IMR-90 (cell line): ENCODE measurements at regions not wholly inside any gene's neighbourhood (a gene's known extent, or its start where the extent isn't known, plus 50 kb on each side); places are given as distances from the start of the nearest gene placed in this dataset.

Experiments used
- ATAC-seq: fragments of 200-7000 bp; cut with Tn5 transposase; 2 replicates; pipeline ENCODE4 v1.9.1; 2020; ENCODE audit warnings: low read depth, mild to moderate bottlenecking, moderate library complexity
- BruUV-seq: library from RNA; stranded (reverse); fragments of 400-500 nt; replicated peaks from 2 replicates; lab custom pipeline; 2021; lab: Mats Ljungman, UMichigan
- CTCF ChIA-PET: fragments of 300-600 bp; formaldehyde crosslinking; extraction: SDS; loops from one replicate; lab custom pipeline; 2021; ENCODE audit warnings: antibody characterized with exemption; lab: Yijun Ruan, JAX
- POLR2A ChIA-PET: fragments of 300-600 bp; sonication (Branson Sonifier 250); formaldehyde crosslinking; loops from one replicate; lab custom pipeline; 2022; ENCODE audit warnings: antibody characterized with exemption; ENCODE audit not compliant: unreplicated experiment; lab: Charles Lee
- DNase-seq: peaks from one replicate; pipeline ENCODE4 v3.0.0; 2013
- H2AFZ ChIP-seq: replicated peaks from 2 replicates; pipeline ENCODE3; 2013; ENCODE audit warnings: low read length, mild to moderate bottlenecking; ENCODE audit not compliant: poor library complexity
- H2AK5ac ChIP-seq: 2 replicates; pipeline ENCODE4 v1.6.1; 2013; ENCODE audit warnings: low read depth, low read length, inconsistent platforms
- H2AK9ac ChIP-seq: replicated peaks from 2 replicates; pipeline ENCODE3; 2013; ENCODE audit warnings: mild to moderate bottlenecking, low read depth, low read length, moderate library complexity; ENCODE audit not compliant: poor library complexity
- H2BK120ac ChIP-seq: 2 replicates; pipeline ENCODE4 v1.6.1; 2013; ENCODE audit warnings: low read depth, low read length, inconsistent platforms
- H2BK15ac ChIP-seq: 3 replicates; pipeline ENCODE4 v1.6.1; 2013; ENCODE audit warnings: low read depth, low read length, inconsistent platforms
- H2BK20ac ChIP-seq: 2 replicates; pipeline ENCODE4 v1.6.1; 2013; ENCODE audit warnings: low read depth, mild to moderate bottlenecking, inconsistent platforms, low read length, moderate library complexity
- H2BK5ac ChIP-seq: 2 replicates; pipeline ENCODE4 v1.6.1; 2013; ENCODE audit warnings: mild to moderate bottlenecking, low read depth, low read length, inconsistent platforms; ENCODE audit not compliant: poor library complexity, severe bottlenecking
- H3K14ac ChIP-seq: replicated peaks from 2 replicates; pipeline ENCODE4 v1.6.1; 2013; ENCODE audit warnings: low read depth, low read length, inconsistent platforms
- H3K18ac ChIP-seq: 2 replicates; pipeline ENCODE4 v1.6.1; 2013; ENCODE audit warnings: low read depth, low read length, control low read depth
- H3K23ac ChIP-seq: 2 replicates; pipeline ENCODE4 v1.6.1; 2013; ENCODE audit warnings: low read depth, low read length, inconsistent platforms
- H3K27ac ChIP-seq: 2 replicates; pipeline ENCODE4 v1.5.1; 2013; ENCODE audit warnings: mild to moderate bottlenecking, control low read depth, low read length; ENCODE audit not compliant: insufficient read depth
- H3K27me3 ChIP-seq: 2 replicates; pipeline ENCODE4 v1.6.1; 2013; ENCODE audit warnings: low read length; ENCODE audit not compliant: control insufficient read depth, insufficient read depth
- H3K36me3 ChIP-seq: 2 replicates; pipeline ENCODE4 v1.6.1; 2013; ENCODE audit warnings: low read length, mixed read lengths; ENCODE audit not compliant: control insufficient read depth, insufficient read depth
- H3K4ac ChIP-seq: 2 replicates; pipeline ENCODE4 v1.6.1; 2013; ENCODE audit warnings: low read depth, low read length, inconsistent platforms
- H3K4me1 ChIP-seq: 2 replicates; pipeline ENCODE4 v1.6.1; 2013; ENCODE audit warnings: low read length, mixed read lengths; ENCODE audit not compliant: control insufficient read depth, insufficient read depth
- H3K4me2 ChIP-seq: 2 replicates; pipeline ENCODE4 v1.6.1; 2013; ENCODE audit warnings: low read depth, mild to moderate bottlenecking, control low read depth, low read length, moderate library complexity
- H3K4me3 ChIP-seq: 2 replicates; pipeline ENCODE4 v1.5.1; 2013; ENCODE audit warnings: low read depth, mild to moderate bottlenecking, control low read depth, low read length, moderate library complexity; ENCODE audit not compliant: insufficient read depth
- H3K56ac ChIP-seq: 2 replicates; pipeline ENCODE4 v1.6.1; 2013; ENCODE audit warnings: low read length, inconsistent platforms; ENCODE audit not compliant: insufficient read depth; ENCODE audit errors: extremely low read depth
- H3K79me1 ChIP-seq, 2 experiments: 2 replicates each; pipeline ENCODE4 v1.6.1; 2013; ENCODE audit warnings: low read length in 2 of 2, inconsistent platforms in 1 of 2, low read depth in 1 of 2
- H3K9ac ChIP-seq: 2 replicates; pipeline ENCODE4 v1.6.1; 2013; ENCODE audit warnings: low read depth, low read length, control low read depth
- H3K9me1 ChIP-seq: 2 replicates; pipeline ENCODE4 v1.6.1; 2013; ENCODE audit warnings: low read length, inconsistent platforms; ENCODE audit not compliant: insufficient read depth
- H3K9me3 ChIP-seq: 2 replicates; pipeline ENCODE4 v1.6.1; 2013; ENCODE audit warnings: low read length; ENCODE audit not compliant: control insufficient read depth, insufficient read depth
- H4K20me1 ChIP-seq: 2 replicates; pipeline ENCODE4 v1.6.1; 2013; ENCODE audit warnings: low read length, inconsistent platforms; ENCODE audit not compliant: insufficient read depth
- H4K5ac ChIP-seq: 2 replicates; pipeline ENCODE4 v1.6.1; 2013; ENCODE audit warnings: mild to moderate bottlenecking, low read depth, low read length, control low read depth
- H4K8ac ChIP-seq, 2 experiments: 2 replicates each; pipeline ENCODE4 v1.6.1; 2013; ENCODE audit warnings: low read depth in 2 of 2, low read length in 2 of 2, control low read depth in 1 of 2, inconsistent platforms in 1 of 2
- H4K91ac ChIP-seq: 2 replicates; pipeline ENCODE4 v1.6.1; 2013; ENCODE audit warnings: low read depth, low read length, inconsistent platforms; ENCODE audit not compliant: insufficient read depth
- CTCF ChIP-seq: conservative IDR thresholded peaks from 2 replicates; pipeline ENCODE4 v1.5.1; 2012; ENCODE audit warnings: mild to moderate bottlenecking, low read depth, low read length, improper control_type of control experiment
- MXI1 ChIP-seq: IDR thresholded peaks from 2 replicates; pipeline ENCODE4 v1.6.1; 2012; ENCODE audit warnings: low read depth, mild to moderate bottlenecking, low read length, moderate library complexity, borderline replicate concordance
- RAD21 ChIP-seq: IDR thresholded peaks from 2 replicates; pipeline ENCODE4 v1.6.1; 2012; ENCODE audit warnings: low read length, improper control_type of control experiment
- SMC3 ChIP-seq: fragments of 150-350 bp; IDR thresholded peaks from 2 replicates; pipeline ENCODE4 v1.6.1; 2016; ENCODE audit warnings: low read depth, mild to moderate bottlenecking, antibody characterized with exemption, low read length, moderate library complexity
- WGBS, 2 experiments: methylation state at CpG; one replicate each; pipeline versions ENCODE4 v1.1.5 to v1.1.7; 2013; ENCODE audit warnings: missing lambda C conversion rate in 2 of 2; ENCODE audit not compliant: insufficient read length in 1 of 2; ENCODE audit errors: extremely low coverage in 2 of 2; 5-methylcytosine and 5-hydroxymethylcytosine counted together
- dilution Hi-C: fragments of 300-500 bp; cut with HindIII; formaldehyde crosslinking; loops from one replicate; pipeline ENCODE4 v1.14.3; 2018; ENCODE audit warnings: low sequenced_read_pairs; ENCODE audit not compliant: unreplicated experiment
- in situ Hi-C: fragments of 300-500 bp; cut with MboI; formaldehyde crosslinking; loops from 3 replicates; pipeline ENCODE4 v1.14.3; 2019; ENCODE audit warnings: low sequenced_read_pairs, inconsistent platforms, mixed read lengths
- intact Hi-C: fragments of 100-400 bp; cut with micrococcal nuclease; formaldehyde crosslinking; loops from 2 replicates; pipeline ENCODE4 v1.10.0; 2022

DNA sequence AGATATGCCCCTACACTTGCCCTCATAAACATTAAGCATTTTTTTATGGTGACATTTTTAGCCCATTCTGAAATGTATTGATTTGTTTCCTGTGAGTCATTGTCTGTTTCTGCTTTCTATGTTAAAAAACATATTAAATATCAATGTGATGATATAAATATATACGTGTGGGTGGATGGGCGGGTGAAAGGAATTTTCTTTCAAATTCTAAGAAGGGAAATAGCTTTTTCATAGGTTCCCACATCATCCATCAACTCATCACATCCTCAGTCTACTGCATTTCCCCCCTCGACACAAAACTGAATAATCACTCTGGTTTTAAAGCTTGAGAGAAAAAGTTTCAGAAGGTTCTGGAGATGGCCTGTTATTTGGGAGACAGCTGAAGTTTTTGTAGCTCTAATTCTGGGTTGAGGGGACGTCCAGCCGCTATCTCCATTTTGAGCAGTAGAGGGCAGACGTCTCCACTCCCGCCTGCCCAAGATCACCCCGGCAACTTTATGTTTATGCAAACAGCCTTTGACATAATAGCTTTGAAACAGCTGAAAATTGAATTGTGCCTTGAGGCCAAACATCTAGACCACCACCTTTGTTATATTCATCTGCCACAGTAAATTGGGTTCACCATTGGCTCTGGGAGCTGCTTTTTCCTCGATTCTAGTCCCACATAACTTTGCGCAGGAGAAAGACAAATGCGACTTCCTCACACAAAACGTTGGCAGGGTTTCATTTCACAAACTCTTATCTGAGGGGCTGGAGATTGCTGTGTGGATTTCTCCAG lies 216.2 kb upstream of the CLINT1 start:
- intact Hi-C loops (loop anchor here (1.0 to 5.0 kb wide), 4 partner anchors 258 to 1058 kb away; no protein-coding TSS in a partner anchor), in situ Hi-C loops (loop anchor here (10.0 kb wide), 1 partner anchor 1030 kb away; no protein-coding TSS in a partner anchor), dilution Hi-C loops (no loop called here)
- ChIA-PET CTCF (interaction anchor here (0.6 to 1.7 kb wide), 20 partner anchors 9 to 1058 kb away, joined by 3 to 32 read pairs (median 3); no protein-coding TSS in a partner anchor), POLR2A (no interaction called here)
- Histone ChIP-seq H3K9me1 (no peaks in the 10 kb centered on the region), H3K79me1 (no peaks in the 10 kb centered on the region), H3K27me3 (no peaks in the 10 kb centered on the region), H2BK15ac (no peak overlapping the region), H3K4ac (no peak overlapping the region), H2AK9ac (no peak overlapping the region), H2AK5ac (no peak overlapping the region), H3K9ac (no peak overlapping the region; the same call in 1 of the 2 replicates), H3K9me3 (no peaks in the 10 kb centered on the region), H3K4me1 (no peaks in the 10 kb centered on the region), H3K14ac (no peak overlapping the region), H2AFZ (peak overlapping the region; percentile 79), H3K36me3 (no peaks in the 10 kb centered on the region), H3K56ac (no peak overlapping the region), H2BK120ac (no peak overlapping the region), H3K27ac (no peak overlapping the region), H3K4me2 (peak overlapping the region; percentile 84), H2BK20ac (no peak overlapping the region), H3K18ac (no peak overlapping the region), H4K8ac (no peak overlapping the region), H4K91ac (no peak overlapping the region), H3K23ac (no peak overlapping the region), H4K20me1 (no peaks in the 10 kb centered on the region), H4K5ac (no peak overlapping the region), H3K4me3 (peak overlapping the region; percentile 20; the same call in 1 of the 2 replicates), H2BK5ac (no peak overlapping the region)
- DNase-seq = peak; percentile 61
- no CpG with 5 or more reads among the region's 12 CpGs for WGBS, 2 experiments
- no TSS peak for BruUV-seq
- TF ChIP-seq MXI1 (no peak), CTCF (peak; percentile 75), RAD21 (peak; percentile 59), SMC3 (peak; percentile 59)
- ATAC-seq = peak; percentile 98
